ENCODE measurements at regions not wholly inside any gene's neighbourhood (a gene's known extent, or its start where the extent isn't known, plus 50 kb on each side); places are given as distances from the start of the nearest gene placed in this dataset.

- Histone ChIP-seq H3K4me1 (ENCODE audit: insufficient read depth, low read length) (0 out of 2 replicates have a peak, but pooled peaks cover 5% of the 10 kb centered on the region), H3K9me3 (ENCODE audit: low read length) (no peaks in the 10 kb centered on the region), H3F3A (ENCODE audit: low read length, unreplicated experiment) (no peaks in the 10 kb centered on the region), H3K27ac (ENCODE audit: low read length) (peak overlapping the region; percentile 12; the same call in 1 of the 2 replicates), H3K9me2 (replicated peaks; ENCODE audit: low read length) (no peaks in the 10 kb centered on the region), H3K36me3 (ENCODE audit: low read depth, low read length) (no peaks in the 10 kb centered on the region), H3K27me3 (ENCODE audit: low read length) (no peaks in the 10 kb centered on the region), H4K20me1 (ENCODE audit: low read length) (no peaks in the 10 kb centered on the region), H3K9ac (ENCODE audit: low read length) (no peak overlapping the region), H3K4me2 (ENCODE audit: low read length) (no peak overlapping the region), H3K4me3 (ENCODE audit: low read length) (no peak overlapping the region), H2AFZ (ENCODE audit: low read length) (no peak overlapping the region), H3K79me2 (ENCODE audit: low read length) (no peaks in the 10 kb centered on the region)
- ChIA-PET CTCF (no interaction called here), POLR2A (ENCODE audit: unreplicated experiment) (no interaction called here)
- DNase-seq = peak; percentile 73
- TF ChIP-seq EZH2 (IDR thresholded peaks at IDR 0.05; ENCODE audit: low read length, unreplicated experiment) (no peak), EZH2phosphoT487 (IDR thresholded peaks at IDR 0.05; ENCODE audit: borderline replicate concordance, low read length) (no peak)
- TF ChIP-seq, protein P1, sequence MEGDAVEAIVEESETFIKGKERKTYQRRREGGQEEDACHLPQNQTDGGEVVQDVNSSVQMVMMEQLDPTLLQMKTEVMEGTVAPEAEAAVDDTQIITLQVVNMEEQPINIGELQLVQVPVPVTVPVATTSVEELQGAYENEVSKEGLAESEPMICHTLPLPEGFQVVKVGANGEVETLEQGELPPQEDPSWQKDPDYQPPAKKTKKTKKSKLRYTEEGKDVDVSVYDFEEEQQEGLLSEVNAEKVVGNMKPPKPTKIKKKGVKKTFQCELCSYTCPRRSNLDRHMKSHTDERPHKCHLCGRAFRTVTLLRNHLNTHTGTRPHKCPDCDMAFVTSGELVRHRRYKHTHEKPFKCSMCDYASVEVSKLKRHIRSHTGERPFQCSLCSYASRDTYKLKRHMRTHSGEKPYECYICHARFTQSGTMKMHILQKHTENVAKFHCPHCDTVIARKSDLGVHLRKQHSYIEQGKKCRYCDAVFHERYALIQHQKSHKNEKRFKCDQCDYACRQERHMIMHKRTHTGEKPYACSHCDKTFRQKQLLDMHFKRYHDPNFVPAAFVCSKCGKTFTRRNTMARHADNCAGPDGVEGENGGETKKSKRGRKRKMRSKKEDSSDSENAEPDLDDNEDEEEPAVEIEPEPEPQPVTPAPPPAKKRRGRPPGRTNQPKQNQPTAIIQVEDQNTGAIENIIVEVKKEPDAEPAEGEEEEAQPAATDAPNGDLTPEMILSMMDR (conservative IDR thresholded peaks at IDR 0.05; ENCODE audit: low read depth, low read length) = no peak
- intact Hi-C loops (cut with micrococcal nuclease) = no loop called here
- no TSS peak for BruUV-seq (replicated peaks)
- ATAC-seq = no peak; the same call in 1 of the 2 replicates
These were observed 244.8 kb downstream of the IPO8 start for GRCh38 chr12:30450872-30451271.

DNA sequence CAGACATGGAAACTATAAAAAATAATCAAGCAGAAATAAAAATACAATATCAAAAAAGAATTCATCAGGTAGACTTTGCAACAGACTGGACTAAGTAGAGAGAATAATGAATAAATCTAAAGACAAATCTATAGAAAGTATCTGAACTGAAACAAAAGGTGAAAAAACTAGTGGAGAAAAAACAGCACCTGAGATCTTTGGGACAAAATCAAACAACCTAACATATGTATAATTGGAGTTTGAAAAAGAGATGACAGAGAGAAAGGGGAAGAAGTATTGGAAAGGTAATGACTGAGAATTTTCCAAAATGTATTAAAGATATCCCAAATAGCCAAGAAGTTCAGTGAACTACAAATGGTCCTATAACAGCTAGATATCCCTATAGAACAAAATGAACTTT lies 245.4 kb downstream of the IPO8 start:
- Histone ChIP-seq H3K4me3 (ENCODE audit: low read length) (no peak overlapping the region), H3K4me2 (ENCODE audit: low read length) (no peak overlapping the region), H3K4me1 (ENCODE audit: insufficient read depth, low read length) (0 out of 2 replicates have a peak, but pooled peaks cover 5% of the 10 kb centered on the region), H3K79me2 (ENCODE audit: low read length) (no peaks in the 10 kb centered on the region), H2AFZ (ENCODE audit: low read length) (no peak overlapping the region), H3K9me3 (ENCODE audit: low read length) (no peaks in the 10 kb centered on the region), H3F3A (ENCODE audit: low read length, unreplicated experiment) (no peaks in the 10 kb centered on the region), H3K9ac (ENCODE audit: low read length) (no peak overlapping the region), H3K27me3 (ENCODE audit: low read length) (no peaks in the 10 kb centered on the region), H3K27ac (ENCODE audit: low read length) (no peak overlapping the region), H3K36me3 (ENCODE audit: low read depth, low read length) (no peaks in the 10 kb centered on the region), H3K9me2 (replicated peaks; ENCODE audit: low read length) (no peaks in the 10 kb centered on the region), H4K20me1 (ENCODE audit: low read length) (no peaks in the 10 kb centered on the region)
- BruUV-seq (replicated peaks) = no TSS peak
- CTCF ChIA-PET = no interaction called here
- TF ChIP-seq EZH2 (IDR thresholded peaks at IDR 0.05; ENCODE audit: low read length, unreplicated experiment) = no peak
- TF ChIP-seq EZH2phosphoT487 (IDR thresholded peaks at IDR 0.05; ENCODE audit: borderline replicate concordance, low read length) = no peak
- TF ChIP-seq, protein P1 (conservative IDR thresholded peaks at IDR 0.05; ENCODE audit: low read depth, low read length) = no peak
- intact Hi-C loops (cut with micrococcal nuclease) = no loop called here
- DNase-seq (no peak), ATAC-seq (no peak)
- POLR2A ChIA-PET (ENCODE audit: unreplicated experiment) = no interaction called here

DNA sequence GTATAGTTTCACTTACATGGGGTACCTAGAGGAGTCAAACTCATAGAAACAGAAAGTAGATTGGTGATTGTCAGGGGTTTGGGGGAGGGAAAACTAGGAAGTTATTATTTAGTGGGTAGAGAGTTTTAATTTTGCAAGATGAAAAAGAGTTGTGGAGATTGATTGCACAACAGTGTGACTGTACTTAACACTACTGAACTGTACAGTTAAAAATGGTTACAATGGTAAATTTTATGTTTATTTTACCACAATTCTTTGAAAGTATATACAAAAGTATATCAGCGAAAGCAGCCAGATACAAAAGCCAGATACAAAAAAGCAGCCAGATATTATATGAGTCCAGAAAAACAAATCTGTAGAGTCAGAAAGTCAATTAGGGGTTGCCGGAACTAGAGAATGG lies 247.6 kb downstream of the IPO8 start:
- no peak overlapping the region for H3K9ac ChIP-seq (ENCODE audit: low read length)
- no peaks in the 10 kb centered on the region for H3K27me3 ChIP-seq (ENCODE audit: low read length)
- H3K27ac ChIP-seq (ENCODE audit: low read length) = no peak overlapping the region
- BruUV-seq (replicated peaks) = no TSS peak
- TF ChIP-seq EZH2phosphoT487 (IDR thresholded peaks at IDR 0.05; ENCODE audit: borderline replicate concordance, low read length) = no peak
- TF ChIP-seq EZH2 (IDR thresholded peaks at IDR 0.05; ENCODE audit: low read length, unreplicated experiment) = no peak
- TF ChIP-seq, protein P1 (conservative IDR thresholded peaks at IDR 0.05; ENCODE audit: low read depth, low read length) = no peak
- H2AFZ ChIP-seq (ENCODE audit: low read length) = no peak overlapping the region
- H3K4me2 ChIP-seq (ENCODE audit: low read length) = no peak overlapping the region
- ATAC-seq (no peak), DNase-seq (no peak)
- POLR2A ChIA-PET (ENCODE audit: unreplicated experiment) = no interaction called here
- CTCF ChIA-PET = no interaction called here
- no peaks in the 10 kb centered on the region for H4K20me1 ChIP-seq (ENCODE audit: low read length)
- H3K4me1 ChIP-seq (ENCODE audit: insufficient read depth, low read length) = 0 out of 2 replicates have a peak, but pooled peaks cover 5% of the 10 kb centered on the region
- intact Hi-C loops (cut with micrococcal nuclease) = no loop called here
- no peaks in the 10 kb centered on the region for H3K36me3 ChIP-seq (ENCODE audit: low read depth, low read length)
- no peaks in the 10 kb centered on the region for H3K79me2 ChIP-seq (ENCODE audit: low read length)
- H3K9me3 ChIP-seq (ENCODE audit: low read length) = no peaks in the 10 kb centered on the region
- H3K9me2 ChIP-seq (replicated peaks; ENCODE audit: low read length) = no peaks in the 10 kb centered on the region
- H3F3A ChIP-seq (ENCODE audit: low read length, unreplicated experiment) = no peaks in the 10 kb centered on the region
- H3K4me3 ChIP-seq (ENCODE audit: low read length) = no peak overlapping the region
